ENCODE measurements at regions not wholly inside any gene's neighbourhood (a gene's known extent, or its start where the extent isn't known, plus 50 kb on each side); places are given as distances from the start of the nearest gene placed in this dataset.

GRCh38 chr11:122198291-122198983, 82.4 kb upstream of the BLID start (continued):
- TF ChIP-seq E2F6 (IDR thresholded peaks at IDR 0.05): no peak
- TF ChIP-seq SAP30 (IDR thresholded peaks at IDR 0.05; ENCODE audit: insufficient read depth, insufficient replicate concordance, low read length): no peak
- no peak for TF ChIP-seq SP1 (IDR thresholded peaks at IDR 0.05; ENCODE audit: low read depth, low read length)
- TF ChIP-seq TBP (IDR thresholded peaks at IDR 0.05; ENCODE audit: low read depth, low read length): no peak
- TF ChIP-seq RXRA (IDR thresholded peaks at IDR 0.05; ENCODE audit: insufficient read depth, low read depth, low read length): no peak
- TF ChIP-seq HDAC2 (IDR thresholded peaks at IDR 0.05; ENCODE audit: borderline replicate concordance in 1 of 2, low read depth in 2 of 2, low read length in 2 of 2): no peak
- TF ChIP-seq TEAD4 (IDR thresholded peaks at IDR 0.05; ENCODE audit: low read depth, low read length): no peak
- no peak for TF ChIP-seq POLR2A (IDR thresholded peaks at IDR 0.05; ENCODE audit: control extremely low read depth in 1 of 2, low read depth in 2 of 2, low read length in 2 of 2)

Measured in H1 (cell line).